ENCODE measurements at regions not wholly inside any gene's neighbourhood (a gene's known extent, or its start where the extent isn't known, plus 50 kb on each side); places are given as distances from the start of the nearest gene placed in this dataset.

- Histone ChIP-seq H3K9me2 (replicated peaks; ENCODE audit: low read depth, low read length) (no peaks in the 10 kb centered on the region), H4K20me1 (ENCODE audit: insufficient read depth, low read length, poor library complexity, severe bottlenecking) (no peaks in the 10 kb centered on the region), H3K9me3 (ENCODE audit: insufficient read depth, low read depth, low read length) (no peaks in the 10 kb centered on the region), H3K36me3 (ENCODE audit: insufficient read depth, low read length) (no peaks in the 10 kb centered on the region), H3F3A (ENCODE audit: low read depth) (no peaks in the 10 kb centered on the region), H3K4me2 (ENCODE audit: low read depth, low read length, poor library complexity, severe bottlenecking) (no peak overlapping the region), H2AFZ (ENCODE audit: low read length) (no peak overlapping the region), H3K4me3 (ENCODE audit: low read length, poor library complexity, severe bottlenecking) (no peak overlapping the region), H3K4me1 (ENCODE audit: insufficient read depth, low read length, poor library complexity, severe bottlenecking) (no peaks in the 10 kb centered on the region), H3K79me2 (ENCODE audit: insufficient read depth, low read length) (no peaks in the 10 kb centered on the region), H3K9ac (ENCODE audit: low read depth, low read length, poor library complexity, severe bottlenecking) (no peak overlapping the region), H3K27me3 (ENCODE audit: insufficient read depth, low read length, poor library complexity, severe bottlenecking) (no peaks in the 10 kb centered on the region)
- no peak for TF ChIP-seq EZH2phosphoT487 (IDR thresholded peaks at IDR 0.05; ENCODE audit: borderline replicate concordance)
- TF ChIP-seq CTCF (conservative IDR thresholded peaks at IDR 0.05; ENCODE audit: low read length) = no peak
These were observed 64.7 kb upstream of the RPS6KA2 start for GRCh38 chr6:166691746-166692145.

- Histone ChIP-seq H3K27me3 (ENCODE audit: insufficient read depth, low read length, poor library complexity, severe bottlenecking) (no peaks in the 10 kb centered on the region), H3K4me3 (ENCODE audit: low read length, poor library complexity, severe bottlenecking) (no peak overlapping the region), H3K9me2 (replicated peaks; ENCODE audit: low read depth, low read length) (no peaks in the 10 kb centered on the region), H3K4me1 (ENCODE audit: insufficient read depth, low read length, poor library complexity, severe bottlenecking) (no peaks in the 10 kb centered on the region), H2AFZ (ENCODE audit: low read length) (no peak overlapping the region), H3K36me3 (ENCODE audit: insufficient read depth, low read length) (no peaks in the 10 kb centered on the region), H3K9ac (ENCODE audit: low read depth, low read length, poor library complexity, severe bottlenecking) (no peak overlapping the region), H3K79me2 (ENCODE audit: insufficient read depth, low read length) (no peaks in the 10 kb centered on the region), H3K9me3 (ENCODE audit: insufficient read depth, low read depth, low read length) (no peaks in the 10 kb centered on the region), H3K4me2 (ENCODE audit: low read depth, low read length, poor library complexity, severe bottlenecking) (no peak overlapping the region), H3F3A (ENCODE audit: low read depth) (no peaks in the 10 kb centered on the region), H4K20me1 (ENCODE audit: insufficient read depth, low read length, poor library complexity, severe bottlenecking) (no peaks in the 10 kb centered on the region)
- TF ChIP-seq CTCF (conservative IDR thresholded peaks at IDR 0.05; ENCODE audit: low read length) (no peak), EZH2phosphoT487 (IDR thresholded peaks at IDR 0.05; ENCODE audit: borderline replicate concordance) (no peak)
These were observed 64.1 kb upstream of the RPS6KA2 start for GRCh38 chr6:166691199-166691598.

GRCh38 chr6:166689687-166690086 is 62.6 kb upstream of the RPS6KA2 start:
- Histone ChIP-seq H3K9me2 (replicated peaks; ENCODE audit: low read depth, low read length) (no peaks in the 10 kb centered on the region), H3K79me2 (ENCODE audit: insufficient read depth, low read length) (no peaks in the 10 kb centered on the region), H3K27me3 (ENCODE audit: insufficient read depth, low read length, poor library complexity, severe bottlenecking) (no peaks in the 10 kb centered on the region), H3K9ac (ENCODE audit: low read depth, low read length, poor library complexity, severe bottlenecking) (no peak overlapping the region), H3K4me1 (ENCODE audit: insufficient read depth, low read length, poor library complexity, severe bottlenecking) (no peaks in the 10 kb centered on the region), H3K36me3 (ENCODE audit: insufficient read depth, low read length) (no peaks in the 10 kb centered on the region), H4K20me1 (ENCODE audit: insufficient read depth, low read length, poor library complexity, severe bottlenecking) (no peaks in the 10 kb centered on the region), H3K9me3 (ENCODE audit: insufficient read depth, low read depth, low read length) (no peaks in the 10 kb centered on the region), H3F3A (ENCODE audit: low read depth) (no peaks in the 10 kb centered on the region), H3K4me3 (ENCODE audit: low read length, poor library complexity, severe bottlenecking) (no peak overlapping the region), H2AFZ (ENCODE audit: low read length) (no peak overlapping the region), H3K4me2 (ENCODE audit: low read depth, low read length, poor library complexity, severe bottlenecking) (no peak overlapping the region)
- no peak for TF ChIP-seq CTCF (conservative IDR thresholded peaks at IDR 0.05; ENCODE audit: low read length)
- no peak for TF ChIP-seq EZH2phosphoT487 (IDR thresholded peaks at IDR 0.05; ENCODE audit: borderline replicate concordance)

All from Loucy (cell line).